NCI-H446 (cell line): ENCODE measurements at regions not wholly inside any gene's neighbourhood (a gene's known extent, or its start where the extent isn't known, plus 50 kb on each side); places are given as distances from the start of the nearest gene placed in this dataset.

Experiments
- DNase-seq, 2 experiments: peaks; one replicate each; lab custom pipeline; 2025; lab: John Stamatoyannopoulos, UW

GRCh38 chr6:169082817-169083507 lies 170.7 kb downstream of the THBS2 start:
- no peak for DNase-seq

- DNase-seq = no peak
Measured at GRCh38 chr6:169082093-169082492, 171.6 kb downstream of the THBS2 start.

- no peak for DNase-seq
Measured at GRCh38 chr6:169081248-169081647, 172.4 kb downstream of the THBS2 start.

- no peak for DNase-seq
Measured at GRCh38 chr6:169079650-169080049, 174.0 kb downstream of the THBS2 start.

- no peak for DNase-seq
Measured at GRCh38 chr6:169078399-169079145, 175.1 kb downstream of the THBS2 start.

- no peak for DNase-seq
Measured at GRCh38 chr6:169075915-169076654, 177.6 kb downstream of the THBS2 start.

- DNase-seq = no peak
Measured at GRCh38 chr6:169075211-169075914, 178.3 kb downstream of the THBS2 start.

- DNase-seq = no peak
Measured at GRCh38 chr6:169074526-169074925, 179.1 kb downstream of the THBS2 start.

- DNase-seq = no peak
Measured at GRCh38 chr6:169073311-169073710, 180.3 kb downstream of the THBS2 start.

GRCh38 chr6:169072127-169073042 lies 181.3 kb downstream of the THBS2 start:
- DNase-seq = no peak

GRCh38 chr6:169071394-169071793 lies 182.3 kb downstream of the THBS2 start:
- DNase-seq = no peak

GRCh38 chr6:169070506-169071176 lies 183.0 kb downstream of the THBS2 start:
- no peak for DNase-seq

GRCh38 chr6:169069356-169069755 lies 184.3 kb downstream of the THBS2 start:
- no peak for DNase-seq

- no peak for DNase-seq
Measured at GRCh38 chr6:169064194-169064593, 189.5 kb downstream of the THBS2 start.

- DNase-seq = no peak
Measured at GRCh38 chr6:169062272-169062671, 191.4 kb downstream of the THBS2 start.

- no peak for DNase-seq
Measured at GRCh38 chr6:169058634-169059033, 195.0 kb downstream of the THBS2 start.

- no peak for DNase-seq
Measured at GRCh38 chr6:169052462-169052861, 201.2 kb downstream of the THBS2 start.

GRCh38 chr6:169051371-169051770 lies 202.3 kb downstream of the THBS2 start:
- no peak for DNase-seq

- DNase-seq = no peak
Measured at GRCh38 chr6:169048865-169049205, 204.8 kb downstream of the THBS2 start.

- DNase-seq = no peak
Measured at GRCh38 chr6:169048185-169048864, 205.3 kb downstream of the THBS2 start.
